LNCaP clone FGC (cell line): ENCODE measurements at regions not wholly inside any gene's neighbourhood (a gene's known extent, or its start where the extent isn't known, plus 50 kb on each side); places are given as distances from the start of the nearest gene placed in this dataset.
A peak's percentile ranks its signal among the peaks of the same experiment; 100 is the strongest.

ENCODE experiments used
- DNase-seq: peaks from one replicate; pipeline ENCODE4 v3.0.0-alpha.2; 2011; ENCODE audit warnings: low read depth
- H3K4me3 ChIP-seq: 2 replicates; pipeline ENCODE4 v1.5.1; 2011; ENCODE audit warnings: mild to moderate bottlenecking, low read depth, low read length, control low read depth
- CTCF ChIP-seq: IDR thresholded peaks from 2 replicates; pipeline ENCODE4 v1.5.1; 2012; ENCODE audit warnings: mild to moderate bottlenecking; ENCODE audit not compliant: control insufficient read depth, insufficient read depth; ENCODE audit errors: extremely low read depth

- TF ChIP-seq CTCF = no peak
- DNase-seq = peak; percentile 92
- peak overlapping the region; percentile 9; the same call in 1 of the 2 replicates for H3K4me3 ChIP-seq
Observed at GRCh38 chr9:86684148-86684547, 263.2 kb downstream of the GAS1 start.

GRCh38 chr9:86682240-86682639 lies 265.1 kb downstream of the GAS1 start:
- no peak for TF ChIP-seq CTCF
- no peak overlapping the region for H3K4me3 ChIP-seq
- DNase-seq = no peak

- TF ChIP-seq CTCF = no peak
- DNase-seq = no peak
- no peak overlapping the region for H3K4me3 ChIP-seq
Observed at GRCh38 chr9:86679909-86680308, 267.4 kb downstream of the GAS1 start.

GRCh38 chr9:86676396-86676795 lies 270.9 kb downstream of the GAS1 start:
- H3K4me3 ChIP-seq = no peak overlapping the region
- DNase-seq = no peak
- TF ChIP-seq CTCF = no peak

GRCh38 chr9:86675805-86676204 lies 271.5 kb downstream of the GAS1 start:
- no peak for DNase-seq
- no peak for TF ChIP-seq CTCF
- no peak overlapping the region for H3K4me3 ChIP-seq

- no peak for TF ChIP-seq CTCF
- no peak overlapping the region for H3K4me3 ChIP-seq
- no peak for DNase-seq
Observed at GRCh38 chr9:86674487-86674886, 272.8 kb downstream of the GAS1 start.

DNA sequence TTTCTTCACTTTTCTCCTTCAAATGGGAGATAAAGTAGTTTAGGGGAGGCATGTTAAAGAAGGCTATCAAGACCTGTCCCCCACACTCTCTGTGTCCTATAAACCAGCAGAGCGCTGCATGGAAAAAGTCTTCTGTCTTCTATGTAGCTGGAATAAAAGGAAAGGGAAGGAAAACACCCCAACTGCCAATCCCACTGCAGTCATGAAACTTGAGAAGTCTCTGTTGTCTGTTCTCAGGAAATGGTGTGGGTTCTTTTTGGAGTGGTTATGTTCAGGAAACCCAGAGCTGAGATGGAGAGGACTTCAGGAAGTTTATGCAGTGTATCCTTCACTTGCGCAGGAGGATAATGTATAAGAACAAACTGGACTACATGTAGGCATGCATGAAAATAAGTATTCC lies 274.3 kb downstream of the GAS1 start:
- H3K4me3 ChIP-seq = no peak overlapping the region
- no peak for DNase-seq
- no peak for TF ChIP-seq CTCF
